Sigmoid colon (tissue), 6 donors: ENCODE measurements at regions not wholly inside any gene's neighbourhood (a gene's known extent, or its start where the extent isn't known, plus 50 kb on each side); places are given as distances from the start of the nearest gene placed in this dataset.

Experiments used
- DNase-seq: peaks from one replicate; pipeline ENCODE4 v3.0.0-alpha.2; 2019
- H3K27ac ChIP-seq, 4 donors: fragments of 200-600 bp; sonication (generic); one replicate each; pipeline ENCODE4 v1.5.1; 2016 to 2019; ENCODE audit warnings: mild to moderate bottlenecking in 1 of 4
- H3K27me3 ChIP-seq, 3 donors: fragments of 200-600 bp; sonication (generic); one replicate each; pipeline ENCODE4 v1.5.1; 2019; ENCODE audit warnings: mild to moderate bottlenecking in 1 of 3
- H3K36me3 ChIP-seq, 4 donors: fragments of 200-600 bp; sonication (generic); one replicate each; pipeline ENCODE4 v1.5.1; 2016 to 2019
- H3K4me1 ChIP-seq, 4 donors: fragments of 200-600 bp; sonication (generic); one replicate each; pipeline ENCODE4 v1.5.1; 2017 to 2019
- H3K4me3 ChIP-seq, 4 donors: fragments of 200-600 bp; sonication (generic); one replicate each; pipeline ENCODE4 v1.5.1; 2017 to 2019; ENCODE audit warnings: mild to moderate bottlenecking in 2 of 4, moderate library complexity in 1 of 4
- H3K9me3 ChIP-seq, 4 donors: fragments of 200-600 bp in 3 of 4; sonication (generic) in 3 of 4; one replicate each; pipeline versions ENCODE4 v1.5.1 to v1.6.1; 2013 to 2019
- EP300 ChIP-seq, 4 donors: sonication (generic); formaldehyde crosslinking; IDR thresholded peaks; one replicate each; pipeline ENCODE4 v1.6.1; 2017; ENCODE audit warnings: antibody characterized with exemption in 4 of 4
- POLR2A ChIP-seq, 2 donors: fragments of 450-650 bp; IDR thresholded peaks; one replicate each; pipeline ENCODE4 v1.6.1; 2016; ENCODE audit warnings: antibody characterized with exemption in 2 of 2, mild to moderate bottlenecking in 2 of 2, moderate library complexity in 2 of 2
- POLR2AphosphoS5 ChIP-seq, 4 donors: sonication (generic); formaldehyde crosslinking; IDR thresholded peaks; one replicate each; pipeline ENCODE4 v1.6.1; 2017; ENCODE audit warnings: antibody characterized with exemption in 4 of 4
- WGBS, 2 donors: extraction: QIAGEN DNeasy Blood & Tissue Kit; methylation state at CpG; one replicate each; pipeline ENCODE4 v1.1.7; 2013; 5-methylcytosine and 5-hydroxymethylcytosine counted together
- intact Hi-C: fragments of 100-400 bp; cut with DNase I; formaldehyde crosslinking; loops from one replicate; pipeline ENCODE4 v1.15.1; 2023
- TF ChIP-seq, protein P1 (sequence below), 4 experiments: fragments of 450-650 bp in 3 of 4; fragments of 200-600 bp in 1 of 4; IDR thresholded peaks; one replicate each; pipeline ENCODE4 v1.5.1; 2016 to 2019; ENCODE audit warnings: antibody characterized with exemption in 4 of 4, mild to moderate bottlenecking in 3 of 4, moderate library complexity in 2 of 4
- donor health status: healthy with polysubstance abuse.
- donor health status: healthy.

GRCh38 chr3:89983449-89983848 lies 876.0 kb downstream of the EPHA3 start:
- Histone ChIP-seq H3K4me3 (no peak overlapping the region), H3K27ac (no peak overlapping the region), H3K27me3 (no peaks in the 10 kb centered on the region), H3K4me1 (no peaks in the 10 kb centered on the region), H3K36me3 (no peaks in the 10 kb centered on the region), H3K9me3 (no peaks in the 10 kb centered on the region)
- 92 to 94% methylated on average over 2 of the region's 2 CpGs for WGBS, 2 donors
- intact Hi-C loops = no loop called here
- TF ChIP-seq EP300 (IDR thresholded peaks at IDR 0.05) (no peak), POLR2AphosphoS5 (IDR thresholded peaks at IDR 0.05) (no peak), POLR2A (IDR thresholded peaks at IDR 0.05) (no peak)
- TF ChIP-seq, protein P1, sequence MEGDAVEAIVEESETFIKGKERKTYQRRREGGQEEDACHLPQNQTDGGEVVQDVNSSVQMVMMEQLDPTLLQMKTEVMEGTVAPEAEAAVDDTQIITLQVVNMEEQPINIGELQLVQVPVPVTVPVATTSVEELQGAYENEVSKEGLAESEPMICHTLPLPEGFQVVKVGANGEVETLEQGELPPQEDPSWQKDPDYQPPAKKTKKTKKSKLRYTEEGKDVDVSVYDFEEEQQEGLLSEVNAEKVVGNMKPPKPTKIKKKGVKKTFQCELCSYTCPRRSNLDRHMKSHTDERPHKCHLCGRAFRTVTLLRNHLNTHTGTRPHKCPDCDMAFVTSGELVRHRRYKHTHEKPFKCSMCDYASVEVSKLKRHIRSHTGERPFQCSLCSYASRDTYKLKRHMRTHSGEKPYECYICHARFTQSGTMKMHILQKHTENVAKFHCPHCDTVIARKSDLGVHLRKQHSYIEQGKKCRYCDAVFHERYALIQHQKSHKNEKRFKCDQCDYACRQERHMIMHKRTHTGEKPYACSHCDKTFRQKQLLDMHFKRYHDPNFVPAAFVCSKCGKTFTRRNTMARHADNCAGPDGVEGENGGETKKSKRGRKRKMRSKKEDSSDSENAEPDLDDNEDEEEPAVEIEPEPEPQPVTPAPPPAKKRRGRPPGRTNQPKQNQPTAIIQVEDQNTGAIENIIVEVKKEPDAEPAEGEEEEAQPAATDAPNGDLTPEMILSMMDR (IDR thresholded peaks at IDR 0.05) = no peak
- no peak for DNase-seq

- peaks cover 0 to 34% (median 21%) of the 10 kb centered on the region in 4 donors for H3K4me1 ChIP-seq
- TF ChIP-seq EP300 (IDR thresholded peaks at IDR 0.05) (no peak), POLR2AphosphoS5 (IDR thresholded peaks at IDR 0.05) (no peak), POLR2A (IDR thresholded peaks at IDR 0.05) (no peak)
- TF ChIP-seq, protein P1 (IDR thresholded peaks at IDR 0.05) = no peak
- intact Hi-C loops = no loop called here
- DNase-seq = no peak
- H3K27me3 ChIP-seq = no peaks in the 10 kb centered on the region
- H3K4me3 ChIP-seq = no peak overlapping the region
- H3K9me3 ChIP-seq = no peaks in the 10 kb centered on the region
- WGBS, 2 donors = 82 to 85% methylated on average over 4 of the region's 4 CpGs
- no peaks in the 10 kb centered on the region for H3K36me3 ChIP-seq
- no peak overlapping the region for H3K27ac ChIP-seq
These were observed 897.9 kb downstream of the EPHA3 start for GRCh38 chr3:90005281-90005847.

DNA sequence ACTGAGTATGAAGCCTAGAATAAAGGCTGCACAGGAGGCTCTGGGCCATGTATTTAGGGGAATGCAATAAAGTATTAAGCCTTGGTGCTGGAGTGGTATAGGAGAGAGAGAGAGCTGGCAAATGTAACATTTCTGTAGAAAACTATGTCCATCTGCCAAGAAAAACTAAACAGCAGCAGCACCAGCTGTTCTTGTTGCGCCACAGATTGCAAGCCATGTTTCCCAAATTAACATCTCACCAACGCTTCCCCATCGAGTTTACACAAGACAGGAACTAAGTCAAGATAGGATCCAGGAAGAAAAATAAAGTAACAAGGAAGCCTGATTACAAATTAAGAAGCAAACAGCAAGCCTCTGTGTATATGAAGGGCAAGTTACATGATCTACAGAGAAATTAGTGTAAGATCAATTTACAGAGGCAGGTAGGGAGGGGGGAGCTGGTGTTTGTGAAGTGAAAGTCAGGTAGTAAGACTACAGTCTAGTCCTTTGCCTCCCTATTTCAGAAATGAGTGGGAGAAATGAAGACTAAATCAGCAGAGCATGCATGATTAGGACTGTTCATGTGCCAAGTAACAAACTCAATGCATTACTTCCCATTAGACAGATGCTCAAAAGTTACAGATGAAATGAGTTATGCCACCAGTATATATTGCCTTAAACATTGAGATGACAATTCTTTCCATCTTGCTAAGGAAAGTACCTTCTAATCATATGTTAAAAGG lies 900.5 kb downstream of the EPHA3 start:
- no peaks in the 10 kb centered on the region for H3K9me3 ChIP-seq
- 46 to 65% methylated on average over 3 of the region's 3 CpGs for WGBS, 2 donors
- TF ChIP-seq, protein P1 (IDR thresholded peaks at IDR 0.05) = no peak
- TF ChIP-seq EP300 (IDR thresholded peaks at IDR 0.05) (no peak), POLR2A (IDR thresholded peaks at IDR 0.05) (no peak), POLR2AphosphoS5 (IDR thresholded peaks at IDR 0.05) (peak in 1 of 4 donors; percentile 19)
- intact Hi-C loops = no loop called here
- no peak for DNase-seq
- H3K4me3 ChIP-seq = no peak overlapping the region
- peaks cover 0 to 46% (median 32%) of the 10 kb centered on the region in 4 donors for H3K4me1 ChIP-seq
- peak overlapping the region in 2 of 4 donors; percentile 26 to 58 for H3K27ac ChIP-seq
- no peaks in the 10 kb centered on the region for H3K27me3 ChIP-seq
- no peaks in the 10 kb centered on the region for H3K36me3 ChIP-seq

DNA sequence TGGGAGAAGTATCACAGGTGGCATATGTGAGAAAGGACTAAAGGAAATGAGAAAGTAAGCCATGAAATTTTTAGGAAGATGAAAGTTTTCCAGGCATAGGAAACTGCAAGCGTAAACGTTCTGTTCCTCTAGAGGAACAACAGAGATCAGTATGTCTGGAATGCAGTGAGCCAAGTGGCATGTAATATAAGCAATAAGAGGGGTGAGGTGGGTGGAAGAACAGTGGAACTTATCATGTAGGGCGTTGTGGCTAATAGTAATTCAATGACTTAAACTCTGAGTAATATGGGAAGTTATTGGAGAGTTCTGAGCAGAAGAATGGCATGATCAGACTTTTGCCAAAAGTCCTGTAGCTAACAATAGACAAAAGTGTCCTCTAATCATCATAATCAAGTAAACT lies 902.9 kb downstream of the EPHA3 start:
- Histone ChIP-seq H3K4me3 (no peak overlapping the region), H3K27me3 (no peaks in the 10 kb centered on the region), H3K4me1 (peaks cover 0 to 46% (median 32%) of the 10 kb centered on the region in 4 donors), H3K36me3 (no peaks in the 10 kb centered on the region), H3K27ac (peak overlapping the region in 3 of 4 donors; percentile 12 to 61 (median 60)), H3K9me3 (no peaks in the 10 kb centered on the region)
- WGBS, 2 donors = 50 to 51% methylated on average over 3 of the region's 3 CpGs
- TF ChIP-seq POLR2AphosphoS5 (IDR thresholded peaks at IDR 0.05) (no peak), POLR2A (IDR thresholded peaks at IDR 0.05) (no peak), EP300 (IDR thresholded peaks at IDR 0.05) (no peak)
- TF ChIP-seq, protein P1 (IDR thresholded peaks at IDR 0.05) = no peak
- DNase-seq = no peak
- intact Hi-C loops = no loop called here
